GM23248 (cell line): ENCODE measurements at regions not wholly inside any gene's neighbourhood (a gene's known extent, or its start where the extent isn't known, plus 50 kb on each side); places are given as distances from the start of the nearest gene placed in this dataset.
"Not testable (repeated sequence)": the region's sequence is repeated elsewhere in the genome, so short reads cannot be mapped to it uniquely, and the experiment has no call there.

Experiments used
- EZH2 ChIP-seq: fragments of 200-600 bp; sonication (generic); IDR thresholded peaks from 2 replicates; pipeline ENCODE4 v1.6.1; 2018; ENCODE audit warnings: antibody characterized with exemption, mild to moderate bottlenecking; ENCODE audit not compliant: insufficient read depth, poor library complexity, severe bottlenecking
- EZH2phosphoT487 ChIP-seq: fragments of 200-600 bp; sonication (generic); IDR thresholded peaks from 2 replicates; pipeline ENCODE4 v1.6.1; 2018; ENCODE audit warnings: antibody characterized with exemption, moderate library complexity, mild to moderate bottlenecking, low read depth; ENCODE audit not compliant: insufficient read depth

DNA sequence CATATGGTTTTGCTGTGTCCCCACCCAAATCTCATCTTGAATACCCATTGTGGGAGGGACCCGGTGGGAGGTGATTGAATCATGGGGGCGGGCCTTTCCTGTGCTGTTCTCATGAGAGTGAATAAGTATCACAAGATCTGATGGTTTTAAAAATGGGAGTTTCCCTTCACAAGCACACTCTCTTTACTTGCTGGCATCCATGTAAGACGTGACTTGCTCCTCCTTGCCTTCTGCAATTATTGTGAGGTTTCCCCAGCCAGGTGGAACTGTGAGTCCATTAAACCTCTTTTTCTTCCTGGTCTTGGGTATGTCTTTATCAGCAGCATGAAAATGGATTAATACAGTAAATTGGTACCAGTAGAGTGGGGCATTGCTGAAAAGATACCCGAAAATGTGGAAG is 627.8 kb downstream of the RFPL4B start:
- TF ChIP-seq EZH2, EZH2phosphoT487: not testable (repeated sequence)
